DND-41 (cell line): ENCODE measurements at regions not wholly inside any gene's neighbourhood (a gene's known extent, or its start where the extent isn't known, plus 50 kb on each side); places are given as distances from the start of the nearest gene placed in this dataset.

ENCODE experiments used
- ATAC-seq: fragments of 200-7000 bp; cut with Tn5 transposase; 3 replicates; pipeline ENCODE4 v1.9.1; 2021; ENCODE audit warnings: low read depth; ENCODE audit not compliant: insufficient read depth
- DNase-seq: peaks from one replicate; pipeline ENCODE4 v3.0.0-alpha.2; 2020
- H2AFZ ChIP-seq: 2 replicates; pipeline ENCODE4 v1.6.0; 2012; ENCODE audit warnings: low read depth, low read length
- H3K27ac ChIP-seq: 2 replicates; pipeline ENCODE4 v1.5.1; 2012; ENCODE audit warnings: low read length, inconsistent platforms
- H3K27me3 ChIP-seq: fragments of 200-600 bp; sonication (generic); 2 replicates; pipeline ENCODE4 v1.6.0; 2012; ENCODE audit warnings: low read length, mild to moderate bottlenecking, inconsistent platforms; ENCODE audit not compliant: insufficient read depth, poor library complexity
- H3K36me3 ChIP-seq: 2 replicates; pipeline ENCODE4 v1.5.1; 2012; ENCODE audit warnings: low read length, inconsistent platforms; ENCODE audit not compliant: insufficient read depth
- H3K4me1 ChIP-seq: 2 replicates; pipeline ENCODE4 v1.5.1; 2012; ENCODE audit warnings: mild to moderate bottlenecking, low read length; ENCODE audit not compliant: insufficient read depth
- H3K4me2 ChIP-seq: 2 replicates; pipeline ENCODE4 v1.6.0; 2012; ENCODE audit warnings: mild to moderate bottlenecking, moderate library complexity, low read length, inconsistent platforms; ENCODE audit not compliant: insufficient read depth
- H3K4me3 ChIP-seq, 2 experiments: fragments of 200-600 bp in 1 of 2; shearing (Covaris generic) in 1 of 2; 2 replicates each; pipeline ENCODE4 v1.5.1; 2012 to 2016; ENCODE audit warnings: inconsistent platforms in 2 of 2, low read length in 2 of 2, mild to moderate bottlenecking in 2 of 2, low read depth in 1 of 2, moderate library complexity in 1 of 2
- H3K79me2 ChIP-seq: 2 replicates; pipeline ENCODE4 v1.6.0; 2012; ENCODE audit warnings: low read length, inconsistent platforms; ENCODE audit not compliant: insufficient read depth
- H3K9ac ChIP-seq: 2 replicates; pipeline ENCODE4 v1.6.0; 2012; ENCODE audit warnings: low read depth, mild to moderate bottlenecking, inconsistent platforms, low read length, moderate library complexity
- H3K9me3 ChIP-seq: 2 replicates; pipeline ENCODE4 v1.5.1; 2012; ENCODE audit warnings: low read length, moderate library complexity, mild to moderate bottlenecking, inconsistent platforms; ENCODE audit not compliant: insufficient read depth, severe bottlenecking
- H4K20me1 ChIP-seq: 2 replicates; pipeline ENCODE4 v1.6.0; 2012; ENCODE audit warnings: low read length; ENCODE audit not compliant: insufficient read depth
- CTCF ChIP-seq: IDR thresholded peaks from 2 replicates; pipeline ENCODE4 v1.5.1; 2012; ENCODE audit warnings: borderline replicate concordance, low read length, moderate library complexity, mild to moderate bottlenecking; ENCODE audit not compliant: poor library complexity, severe bottlenecking; ENCODE audit errors: extremely low read depth
- EZH2 ChIP-seq: IDR thresholded peaks from 3 replicates; pipeline ENCODE4 v1.6.1; 2012; ENCODE audit warnings: borderline replicate concordance, low read depth, mild to moderate bottlenecking, moderate library complexity, low read length, inconsistent platforms; ENCODE audit not compliant: severe bottlenecking

GRCh38 chr2:20565623-20566236, 85.2 kb downstream of the HS1BP3 start:
- no peak overlapping the region for H3K9ac ChIP-seq
- no peak overlapping the region for H3K4me2 ChIP-seq
- no peak for ATAC-seq
- H3K27me3 ChIP-seq, result peaks cover 2% of the 10 kb centered on the region
- TF ChIP-seq CTCF, result no peak
- TF ChIP-seq EZH2, result no peak
- H3K4me3 ChIP-seq, result no peak overlapping the region
- H3K9me3 ChIP-seq, result no peaks in the 10 kb centered on the region
- no peaks in the 10 kb centered on the region for H3K36me3 ChIP-seq
- no peaks in the 10 kb centered on the region for H3K79me2 ChIP-seq
- H3K27ac ChIP-seq, result no peak overlapping the region
- H2AFZ ChIP-seq, result no peak overlapping the region
- no peaks in the 10 kb centered on the region; the same call in 1 of the 2 replicates for H4K20me1 ChIP-seq
- H3K4me1 ChIP-seq, result no peaks in the 10 kb centered on the region
- no peak for DNase-seq

GRCh38 chr2:20566331-20566730, 84.6 kb downstream of the HS1BP3 start:
- Histone ChIP-seq H3K4me2 (no peak overlapping the region), H3K4me3 (no peak overlapping the region), H3K36me3 (no peaks in the 10 kb centered on the region), H3K4me1 (no peaks in the 10 kb centered on the region), H3K27ac (no peak overlapping the region), H3K79me2 (no peaks in the 10 kb centered on the region), H3K27me3 (peaks cover 3% of the 10 kb centered on the region), H4K20me1 (no peaks in the 10 kb centered on the region; the same call in 1 of the 2 replicates), H3K9me3 (no peaks in the 10 kb centered on the region), H3K9ac (no peak overlapping the region), H2AFZ (no peak overlapping the region)
- TF ChIP-seq CTCF (no peak), EZH2 (no peak)
- DNase-seq (no peak), ATAC-seq (no peak)

GRCh38 chr2:20567159-20567925, 83.6 kb downstream of the HS1BP3 start:
- H3K9ac ChIP-seq, result no peak overlapping the region
- H3K4me2 ChIP-seq, result no peak overlapping the region
- DNase-seq, result no peak
- H3K79me2 ChIP-seq, result no peaks in the 10 kb centered on the region
- TF ChIP-seq EZH2 (no peak), CTCF (no peak)
- no peak overlapping the region for H3K27ac ChIP-seq
- ATAC-seq, result no peak
- no peaks in the 10 kb centered on the region for H3K9me3 ChIP-seq
- no peaks in the 10 kb centered on the region for H3K4me1 ChIP-seq
- H3K36me3 ChIP-seq, result no peaks in the 10 kb centered on the region
- no peak overlapping the region for H2AFZ ChIP-seq
- peaks cover 6% of the 10 kb centered on the region for H3K27me3 ChIP-seq
- H3K4me3 ChIP-seq, result no peak overlapping the region
- no peaks in the 10 kb centered on the region; the same call in 1 of the 2 replicates for H4K20me1 ChIP-seq
